ENCODE measurements at regions not wholly inside any gene's neighbourhood (a gene's known extent, or its start where the extent isn't known, plus 50 kb on each side); places are given as distances from the start of the nearest gene placed in this dataset.

- TF ChIP-seq CTCF (IDR thresholded peaks at IDR 0.05; ENCODE audit: low read depth, low read length) (no peak), POLR2A (IDR thresholded peaks at IDR 0.05; ENCODE audit: extremely low read depth, insufficient read length) (no peak), MAX (IDR thresholded peaks at IDR 0.05; ENCODE audit: low read depth, low read length) (no peak)
Measured at GRCh38 chr5:167057665-167058064, 1233.8 kb upstream of the WWC1 start.

All from NB4 (cell line).